Nephron (organoid): ENCODE measurements at regions not wholly inside any gene's neighbourhood (a gene's known extent, or its start where the extent isn't known, plus 50 kb on each side); places are given as distances from the start of the nearest gene placed in this dataset.

ENCODE experiments used
- H3K27ac Mint-ChIP-seq, 3 experiments: 2 replicates each; pipeline ENCODE4 v1.8.0; 2020; ENCODE audit warnings: mixed read lengths in 3 of 3, mild to moderate bottlenecking in 2 of 3, moderate library complexity in 1 of 3
- H3K27me3 Mint-ChIP-seq: 2 replicates; pipeline ENCODE4 v1.8.0; 2021; ENCODE audit warnings: low read depth, mild to moderate bottlenecking, moderate library complexity, mixed read lengths
- H3K36me3 Mint-ChIP-seq: 2 replicates; pipeline ENCODE4 v1.8.0; 2020; ENCODE audit warnings: low read depth, mixed read lengths
- H3K4me1 Mint-ChIP-seq: 2 replicates; pipeline ENCODE4 v1.8.0; 2020; ENCODE audit warnings: mixed read lengths
- H3K4me3 Mint-ChIP-seq, 3 experiments: 2 replicates each; pipeline ENCODE4 v1.8.0; 2020; ENCODE audit warnings: mild to moderate bottlenecking in 3 of 3, mixed read lengths in 3 of 3, moderate library complexity in 2 of 3
- H3K9me3 Mint-ChIP-seq: 2 replicates; pipeline ENCODE4 v1.8.0; 2020; ENCODE audit warnings: mixed read lengths
- TF ChIP-seq, protein P1 (sequence below), 3 experiments: fragments of 200-600 bp; sonication (generic); IDR thresholded peaks; one replicate each; pipeline ENCODE4 v1.5.0; 2021; ENCODE audit warnings: antibody characterized with exemption in 3 of 3; ENCODE audit not compliant: unreplicated experiment in 3 of 3

- TF ChIP-seq, protein P1, sequence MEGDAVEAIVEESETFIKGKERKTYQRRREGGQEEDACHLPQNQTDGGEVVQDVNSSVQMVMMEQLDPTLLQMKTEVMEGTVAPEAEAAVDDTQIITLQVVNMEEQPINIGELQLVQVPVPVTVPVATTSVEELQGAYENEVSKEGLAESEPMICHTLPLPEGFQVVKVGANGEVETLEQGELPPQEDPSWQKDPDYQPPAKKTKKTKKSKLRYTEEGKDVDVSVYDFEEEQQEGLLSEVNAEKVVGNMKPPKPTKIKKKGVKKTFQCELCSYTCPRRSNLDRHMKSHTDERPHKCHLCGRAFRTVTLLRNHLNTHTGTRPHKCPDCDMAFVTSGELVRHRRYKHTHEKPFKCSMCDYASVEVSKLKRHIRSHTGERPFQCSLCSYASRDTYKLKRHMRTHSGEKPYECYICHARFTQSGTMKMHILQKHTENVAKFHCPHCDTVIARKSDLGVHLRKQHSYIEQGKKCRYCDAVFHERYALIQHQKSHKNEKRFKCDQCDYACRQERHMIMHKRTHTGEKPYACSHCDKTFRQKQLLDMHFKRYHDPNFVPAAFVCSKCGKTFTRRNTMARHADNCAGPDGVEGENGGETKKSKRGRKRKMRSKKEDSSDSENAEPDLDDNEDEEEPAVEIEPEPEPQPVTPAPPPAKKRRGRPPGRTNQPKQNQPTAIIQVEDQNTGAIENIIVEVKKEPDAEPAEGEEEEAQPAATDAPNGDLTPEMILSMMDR (IDR thresholded peaks at IDR 0.05; ENCODE audit: unreplicated experiment in 3 of 3) = no peak
- no peaks in the 10 kb centered on the region for H3K9me3 Mint-ChIP-seq
- H3K27ac Mint-ChIP-seq = no peak overlapping the region
- peaks cover 15% of the 10 kb centered on the region for H3K27me3 Mint-ChIP-seq
- no peaks in the 10 kb centered on the region for H3K4me1 Mint-ChIP-seq
- H3K36me3 Mint-ChIP-seq = no peaks in the 10 kb centered on the region
- H3K4me3 Mint-ChIP-seq = no peak overlapping the region
Observed at GRCh38 chrX:3771766-3772165, 58.3 kb upstream of the PRKX start.

GRCh38 chrX:3768881-3769280 is 55.4 kb upstream of the PRKX start:
- peaks cover 8% of the 10 kb centered on the region for H3K27me3 Mint-ChIP-seq
- H3K4me3 Mint-ChIP-seq = no peak overlapping the region
- no peak overlapping the region for H3K27ac Mint-ChIP-seq
- no peaks in the 10 kb centered on the region for H3K36me3 Mint-ChIP-seq
- H3K4me1 Mint-ChIP-seq = no peaks in the 10 kb centered on the region
- no peaks in the 10 kb centered on the region for H3K9me3 Mint-ChIP-seq
- TF ChIP-seq, protein P1 (IDR thresholded peaks at IDR 0.05; ENCODE audit: unreplicated experiment in 3 of 3) = no peak
